DND-41 (cell line): ENCODE measurements at regions not wholly inside any gene's neighbourhood (a gene's known extent, or its start where the extent isn't known, plus 50 kb on each side); places are given as distances from the start of the nearest gene placed in this dataset.
A peak's percentile ranks its signal among the peaks of the same experiment; 100 is the strongest.

Source experiments
- ATAC-seq: fragments of 200-7000 bp; cut with Tn5 transposase; 3 replicates; pipeline ENCODE4 v1.9.1; 2021; ENCODE audit warnings: low read depth; ENCODE audit not compliant: insufficient read depth
- DNase-seq: peaks from one replicate; pipeline ENCODE4 v3.0.0-alpha.2; 2020
- H2AFZ ChIP-seq: 2 replicates; pipeline ENCODE4 v1.6.0; 2012; ENCODE audit warnings: low read depth, low read length
- H3K27ac ChIP-seq: 2 replicates; pipeline ENCODE4 v1.5.1; 2012; ENCODE audit warnings: low read length, inconsistent platforms
- H3K27me3 ChIP-seq: fragments of 200-600 bp; sonication (generic); 2 replicates; pipeline ENCODE4 v1.6.0; 2012; ENCODE audit warnings: low read length, mild to moderate bottlenecking, inconsistent platforms; ENCODE audit not compliant: insufficient read depth, poor library complexity
- H3K36me3 ChIP-seq: 2 replicates; pipeline ENCODE4 v1.5.1; 2012; ENCODE audit warnings: low read length, inconsistent platforms; ENCODE audit not compliant: insufficient read depth
- H3K4me1 ChIP-seq: 2 replicates; pipeline ENCODE4 v1.5.1; 2012; ENCODE audit warnings: mild to moderate bottlenecking, low read length; ENCODE audit not compliant: insufficient read depth
- H3K4me2 ChIP-seq: 2 replicates; pipeline ENCODE4 v1.6.0; 2012; ENCODE audit warnings: mild to moderate bottlenecking, moderate library complexity, low read length, inconsistent platforms; ENCODE audit not compliant: insufficient read depth
- H3K4me3 ChIP-seq, 2 experiments: fragments of 200-600 bp in 1 of 2; shearing (Covaris generic) in 1 of 2; 2 replicates each; pipeline ENCODE4 v1.5.1; 2012 to 2016; ENCODE audit warnings: inconsistent platforms in 2 of 2, low read length in 2 of 2, mild to moderate bottlenecking in 2 of 2, low read depth in 1 of 2, moderate library complexity in 1 of 2
- H3K79me2 ChIP-seq: 2 replicates; pipeline ENCODE4 v1.6.0; 2012; ENCODE audit warnings: low read length, inconsistent platforms; ENCODE audit not compliant: insufficient read depth
- H3K9ac ChIP-seq: 2 replicates; pipeline ENCODE4 v1.6.0; 2012; ENCODE audit warnings: low read depth, mild to moderate bottlenecking, inconsistent platforms, low read length, moderate library complexity
- H3K9me3 ChIP-seq: 2 replicates; pipeline ENCODE4 v1.5.1; 2012; ENCODE audit warnings: low read length, moderate library complexity, mild to moderate bottlenecking, inconsistent platforms; ENCODE audit not compliant: insufficient read depth, severe bottlenecking
- H4K20me1 ChIP-seq: 2 replicates; pipeline ENCODE4 v1.6.0; 2012; ENCODE audit warnings: low read length; ENCODE audit not compliant: insufficient read depth
- CTCF ChIP-seq: IDR thresholded peaks from 2 replicates; pipeline ENCODE4 v1.5.1; 2012; ENCODE audit warnings: borderline replicate concordance, low read length, moderate library complexity, mild to moderate bottlenecking; ENCODE audit not compliant: poor library complexity, severe bottlenecking; ENCODE audit errors: extremely low read depth
- EZH2 ChIP-seq: IDR thresholded peaks from 3 replicates; pipeline ENCODE4 v1.6.1; 2012; ENCODE audit warnings: borderline replicate concordance, low read depth, mild to moderate bottlenecking, moderate library complexity, low read length, inconsistent platforms; ENCODE audit not compliant: severe bottlenecking

- Histone ChIP-seq H3K4me2 (no peak overlapping the region), H3K79me2 (no peaks in the 10 kb centered on the region), H3K36me3 (no peaks in the 10 kb centered on the region), H3K27me3 (no peaks in the 10 kb centered on the region), H3K27ac (no peak overlapping the region), H3K4me3 (no peak overlapping the region), H3K9ac (no peak overlapping the region), H2AFZ (no peak overlapping the region), H3K9me3 (no peaks in the 10 kb centered on the region), H4K20me1 (no peaks in the 10 kb centered on the region), H3K4me1 (no peaks in the 10 kb centered on the region)
- ATAC-seq, result no peak
- TF ChIP-seq EZH2 (no peak), CTCF (peak; percentile 14)
- no peak for DNase-seq
Observed at GRCh38 chr1:103267893-103268292, 159.6 kb upstream of the COL11A1 start.

- Histone ChIP-seq H3K27ac (no peak overlapping the region), H3K4me1 (no peaks in the 10 kb centered on the region), H3K9ac (no peak overlapping the region), H3K4me3 (no peak overlapping the region), H3K9me3 (no peaks in the 10 kb centered on the region), H2AFZ (no peak overlapping the region), H3K79me2 (no peaks in the 10 kb centered on the region), H4K20me1 (no peaks in the 10 kb centered on the region), H3K27me3 (no peaks in the 10 kb centered on the region), H3K4me2 (no peak overlapping the region), H3K36me3 (no peaks in the 10 kb centered on the region)
- ATAC-seq, result no peak
- TF ChIP-seq CTCF (no peak), EZH2 (no peak)
- no peak for DNase-seq
Observed at GRCh38 chr1:103267266-103267665, 158.9 kb upstream of the COL11A1 start.

- Histone ChIP-seq H3K79me2 (no peaks in the 10 kb centered on the region), H3K4me2 (no peak overlapping the region), H3K4me1 (no peaks in the 10 kb centered on the region), H3K36me3 (no peaks in the 10 kb centered on the region), H3K4me3 (no peak overlapping the region), H3K27me3 (no peaks in the 10 kb centered on the region), H3K9ac (no peak overlapping the region), H2AFZ (no peak overlapping the region), H4K20me1 (no peaks in the 10 kb centered on the region), H3K9me3 (no peaks in the 10 kb centered on the region), H3K27ac (no peak overlapping the region)
- TF ChIP-seq CTCF (no peak), EZH2 (no peak)
- ATAC-seq, result no peak
- no peak for DNase-seq
Observed at GRCh38 chr1:103266036-103266435, 157.7 kb upstream of the COL11A1 start.

- H3K36me3 ChIP-seq, result no peaks in the 10 kb centered on the region
- no peak for TF ChIP-seq CTCF
- TF ChIP-seq EZH2, result no peak
- no peaks in the 10 kb centered on the region for H4K20me1 ChIP-seq
- H3K4me3 ChIP-seq, result no peak overlapping the region
- H3K9ac ChIP-seq, result no peak overlapping the region
- no peaks in the 10 kb centered on the region for H3K27me3 ChIP-seq
- DNase-seq, result no peak
- H3K27ac ChIP-seq, result no peak overlapping the region
- no peak overlapping the region for H3K4me2 ChIP-seq
- no peaks in the 10 kb centered on the region for H3K9me3 ChIP-seq
- ATAC-seq, result no peak
- H2AFZ ChIP-seq, result no peak overlapping the region
- H3K79me2 ChIP-seq, result no peaks in the 10 kb centered on the region
- H3K4me1 ChIP-seq, result no peaks in the 10 kb centered on the region
Observed at GRCh38 chr1:103265551-103265950, 157.2 kb upstream of the COL11A1 start.
